Mucosa of descending colon (tissue), 3 donors: ENCODE measurements at regions not wholly inside any gene's neighbourhood (a gene's known extent, or its start where the extent isn't known, plus 50 kb on each side); places are given as distances from the start of the nearest gene placed in this dataset.

Experiments
- ATAC-seq: fragments of 200-7000 bp; cut with Tn5 transposase; one replicate; pipeline ENCODE4 v1.9.1; 2020; ENCODE audit warnings: mild to moderate bottlenecking, moderate library complexity
- DNase-seq, 3 donors: peaks; one replicate each; pipeline ENCODE4 v3.0.0-alpha.2; 2020
- H3K36me3 ChIP-seq: fragments of 200-600 bp; one replicate; pipeline ENCODE4 v1.8.0; 2021; ENCODE audit warnings: low read depth, mild to moderate bottlenecking
- H3K4me1 ChIP-seq: fragments of 200-600 bp; one replicate; pipeline ENCODE4 v1.8.0; 2021; ENCODE audit warnings: low read depth, mild to moderate bottlenecking
- H3K4me3 ChIP-seq: fragments of 200-600 bp; one replicate; pipeline ENCODE4 v1.8.0; 2021; ENCODE audit warnings: mild to moderate bottlenecking
- H3K9me3 ChIP-seq: fragments of 200-600 bp; one replicate; pipeline ENCODE4 v1.8.0; 2021; ENCODE audit warnings: mild to moderate bottlenecking
- CTCF ChIP-seq: fragments of 200-600 bp; IDR thresholded peaks from one replicate; pipeline ENCODE4 v1.8.0; 2022; ENCODE audit warnings: antibody characterized with exemption, mild to moderate bottlenecking
- intact Hi-C, 2 donors: fragments of 100-400 bp; cut with DNase I in 1 of 2; cut with micrococcal nuclease in 1 of 2; formaldehyde crosslinking; loops; one replicate each; pipeline versions ENCODE4 v1.11.0 to v1.11.1; 2022; cut with DNase I, micrococcal nuclease
- donor health status: DM: no; HTN: no; CAD: no; lungs with moderate emphysema.
- donor health status: DM: no; HTN: no; CAD: no.
- donor health status: DM: no; HTN: yes; CAD: no.

GRCh38 chr2:217108575-217109027 lies 248.7 kb upstream of the TNP1 start:
- ATAC-seq (no peak), DNase-seq (no peak)
- intact Hi-C loops, result no loop called here
- Histone ChIP-seq H3K36me3 (no peaks in the 10 kb centered on the region), H3K9me3 (no peaks in the 10 kb centered on the region), H3K4me1 (no peaks in the 10 kb centered on the region), H3K4me3 (no peak overlapping the region)
- TF ChIP-seq CTCF, result no peak

GRCh38 chr2:217108086-217108485 lies 248.2 kb upstream of the TNP1 start:
- no peak for TF ChIP-seq CTCF
- DNase-seq (no peak), ATAC-seq (no peak)
- no peak overlapping the region for H3K4me3 ChIP-seq
- no peaks in the 10 kb centered on the region for H3K4me1 ChIP-seq
- H3K36me3 ChIP-seq, result no peaks in the 10 kb centered on the region
- intact Hi-C loops, result no loop called here
- no peaks in the 10 kb centered on the region for H3K9me3 ChIP-seq

GRCh38 chr2:217107480-217107879 lies 247.6 kb upstream of the TNP1 start:
- DNase-seq (no peak), ATAC-seq (no peak)
- no peak for TF ChIP-seq CTCF
- Histone ChIP-seq H3K4me1 (no peaks in the 10 kb centered on the region), H3K4me3 (no peak overlapping the region), H3K36me3 (no peaks in the 10 kb centered on the region), H3K9me3 (no peaks in the 10 kb centered on the region)
- intact Hi-C loops, result no loop called here

- Histone ChIP-seq H3K9me3 (no peaks in the 10 kb centered on the region), H3K4me3 (no peak overlapping the region), H3K4me1 (no peaks in the 10 kb centered on the region), H3K36me3 (no peaks in the 10 kb centered on the region)
- no peak for ATAC-seq
- intact Hi-C loops, result no loop called here
- TF ChIP-seq CTCF, result no peak
- DNase-seq, result no peak
Observed at GRCh38 chr2:217106650-217107014, 246.8 kb upstream of the TNP1 start.

GRCh38 chr2:217105733-217106649 lies 246.1 kb upstream of the TNP1 start:
- no peaks in the 10 kb centered on the region for H3K36me3 ChIP-seq
- ATAC-seq (peak; percentile 10), DNase-seq (no peak)
- no peaks in the 10 kb centered on the region for H3K9me3 ChIP-seq
- no peak for TF ChIP-seq CTCF
- no peak overlapping the region for H3K4me3 ChIP-seq
- H3K4me1 ChIP-seq, result no peaks in the 10 kb centered on the region
- intact Hi-C loops, result no loop called here
